GM21526 (cell line): ENCODE measurements at regions not wholly inside any gene's neighbourhood (a gene's known extent, or its start where the extent isn't known, plus 50 kb on each side); places are given as distances from the start of the nearest gene placed in this dataset.
"Not testable (repeated sequence)": the region's sequence is repeated elsewhere in the genome, so short reads cannot be mapped to it uniquely, and the experiment has no call there.

Experiments used
- ATAC-seq: cut with Tn5 transposase; IDR thresholded peaks from one replicate; pipeline ENCODE4 v1.9.1; 2021; ENCODE audit warnings: moderate library complexity; ENCODE audit not compliant: unreplicated experiment, low FRiP score

- ATAC-seq = no peak
Observed at GRCh38 chr9:1532171-1532570, 482.0 kb downstream of the DMRT2 start.

GRCh38 chr9:1535051-1535450, 480.1 kb upstream of the SMARCA2 start:
- peak; percentile 61 for ATAC-seq

GRCh38 chr9:1535599-1535998, 479.5 kb upstream of the SMARCA2 start:
- no peak for ATAC-seq

GRCh38 chr9:1536522-1537170, 478.5 kb upstream of the SMARCA2 start:
- peak; percentile 84 for ATAC-seq

- ATAC-seq = no peak
Observed at GRCh38 chr9:1538301-1538700, 476.8 kb upstream of the SMARCA2 start.

GRCh38 chr9:1539216-1539615, 475.9 kb upstream of the SMARCA2 start:
- ATAC-seq = no peak

GRCh38 chr9:1550636-1551035, 464.5 kb upstream of the SMARCA2 start:
- ATAC-seq = no peak

- ATAC-seq = no peak
Observed at GRCh38 chr9:1554081-1555035, 460.8 kb upstream of the SMARCA2 start.

- ATAC-seq = not testable (repeated sequence)
Observed at GRCh38 chr9:1558666-1559065, 456.5 kb upstream of the SMARCA2 start.

- no peak for ATAC-seq
Observed at GRCh38 chr9:1575939-1576338, 439.2 kb upstream of the SMARCA2 start.

GRCh38 chr9:1580215-1580614, 434.9 kb upstream of the SMARCA2 start:
- peak; percentile 72 for ATAC-seq

GRCh38 chr9:1581926-1582325, 433.2 kb upstream of the SMARCA2 start:
- ATAC-seq = no peak

- ATAC-seq = no peak
Observed at GRCh38 chr9:1591310-1591709, 423.8 kb upstream of the SMARCA2 start.

- no peak for ATAC-seq
Observed at GRCh38 chr9:1598270-1598669, 416.9 kb upstream of the SMARCA2 start.

- no peak for ATAC-seq
Observed at GRCh38 chr9:1599961-1600360, 415.2 kb upstream of the SMARCA2 start.

- ATAC-seq = peak; percentile 86
Observed at GRCh38 chr9:1604942-1605560, 410.1 kb upstream of the SMARCA2 start.

GRCh38 chr9:1606253-1606652, 408.9 kb upstream of the SMARCA2 start:
- no peak for ATAC-seq

GRCh38 chr9:1612886-1613285, 402.3 kb upstream of the SMARCA2 start:
- ATAC-seq = no peak

GRCh38 chr9:1617419-1617818, 397.7 kb upstream of the SMARCA2 start:
- ATAC-seq = no peak

- no peak for ATAC-seq
Observed at GRCh38 chr9:1619915-1620710, 395.0 kb upstream of the SMARCA2 start.

GRCh38 chr9:1637401-1637800, 377.7 kb upstream of the SMARCA2 start:
- no peak for ATAC-seq
